ENCODE measurements at regions not wholly inside any gene's neighbourhood (a gene's known extent, or its start where the extent isn't known, plus 50 kb on each side); places are given as distances from the start of the nearest gene placed in this dataset.

- Histone ChIP-seq H3K79me2 (ENCODE audit: low read length) (no peaks in the 10 kb centered on the region), H4K20me1 (ENCODE audit: low read length) (no peaks in the 10 kb centered on the region), H3K4me1 (ENCODE audit: insufficient read depth, low read length) (peaks cover 8% of the 10 kb centered on the region; the same call in 1 of the 2 replicates), H3K27ac (ENCODE audit: low read length) (no peak overlapping the region), H3K36me3 (ENCODE audit: low read depth, low read length) (no peaks in the 10 kb centered on the region), H3K4me2 (ENCODE audit: low read length) (peak overlapping the region; percentile 16; the same call in 1 of the 2 replicates), H3K9me2 (replicated peaks; ENCODE audit: low read length) (no peaks in the 10 kb centered on the region), H3F3A (ENCODE audit: low read length, unreplicated experiment) (no peaks in the 10 kb centered on the region), H3K9ac (ENCODE audit: low read length) (no peak overlapping the region), H3K4me3 (ENCODE audit: low read length) (no peak overlapping the region), H2AFZ (ENCODE audit: low read length) (no peak overlapping the region), H3K27me3 (ENCODE audit: low read length) (no peaks in the 10 kb centered on the region), H3K9me3 (ENCODE audit: low read length) (0 out of 2 replicates have a peak, but pooled peaks cover 4% of the 10 kb centered on the region)
- ChIA-PET POLR2A (ENCODE audit: unreplicated experiment) (no interaction called here), CTCF (no interaction called here)
- DNase-seq (peak; percentile 44), ATAC-seq (no peak)
- no TSS peak for BruUV-seq (replicated peaks)
- TF ChIP-seq EZH2phosphoT487 (IDR thresholded peaks at IDR 0.05; ENCODE audit: borderline replicate concordance, low read length) (no peak), EZH2 (IDR thresholded peaks at IDR 0.05; ENCODE audit: low read length, unreplicated experiment) (no peak), CTCF (conservative IDR thresholded peaks at IDR 0.05; ENCODE audit: low read depth, low read length) (no peak)
- intact Hi-C loops (cut with micrococcal nuclease) = no loop called here
Measured at GRCh38 chr11:80284946-80285785, 844.3 kb upstream of the TENM4 start.

GRCh38 chr11:80282643-80283042, 841.8 kb upstream of the TENM4 start:
- TF ChIP-seq EZH2phosphoT487 (IDR thresholded peaks at IDR 0.05; ENCODE audit: borderline replicate concordance, low read length) = no peak
- TF ChIP-seq EZH2 (IDR thresholded peaks at IDR 0.05; ENCODE audit: low read length, unreplicated experiment) = no peak
- no peak for TF ChIP-seq CTCF (conservative IDR thresholded peaks at IDR 0.05; ENCODE audit: low read depth, low read length)
- BruUV-seq (replicated peaks) = no TSS peak
- H3K27me3 ChIP-seq (ENCODE audit: low read length) = no peaks in the 10 kb centered on the region
- peaks cover 8% of the 10 kb centered on the region; the same call in 1 of the 2 replicates for H3K4me1 ChIP-seq (ENCODE audit: insufficient read depth, low read length)
- CTCF ChIA-PET = no interaction called here
- H3K9me3 ChIP-seq (ENCODE audit: low read length) = 0 out of 2 replicates have a peak, but pooled peaks cover 4% of the 10 kb centered on the region
- no peak overlapping the region for H2AFZ ChIP-seq (ENCODE audit: low read length)
- DNase-seq = no peak
- H3K27ac ChIP-seq (ENCODE audit: low read length) = no peak overlapping the region
- no peak for ATAC-seq
- no peaks in the 10 kb centered on the region for H3K36me3 ChIP-seq (ENCODE audit: low read depth, low read length)
- no peaks in the 10 kb centered on the region for H3F3A ChIP-seq (ENCODE audit: low read length, unreplicated experiment)
- no peaks in the 10 kb centered on the region for H3K79me2 ChIP-seq (ENCODE audit: low read length)
- no peak overlapping the region for H3K9ac ChIP-seq (ENCODE audit: low read length)
- H4K20me1 ChIP-seq (ENCODE audit: low read length) = no peaks in the 10 kb centered on the region
- POLR2A ChIA-PET (ENCODE audit: unreplicated experiment) = no interaction called here
- H3K4me2 ChIP-seq (ENCODE audit: low read length) = no peak overlapping the region
- no peaks in the 10 kb centered on the region for H3K9me2 ChIP-seq (replicated peaks; ENCODE audit: low read length)
- no peak overlapping the region for H3K4me3 ChIP-seq (ENCODE audit: low read length)
- intact Hi-C loops (cut with micrococcal nuclease) = no loop called here

- H3K9me3 ChIP-seq (ENCODE audit: low read length) = 0 out of 2 replicates have a peak, but pooled peaks cover 4% of the 10 kb centered on the region
- BruUV-seq (replicated peaks) = no TSS peak
- TF ChIP-seq EZH2phosphoT487 (IDR thresholded peaks at IDR 0.05; ENCODE audit: borderline replicate concordance, low read length) (no peak), EZH2 (IDR thresholded peaks at IDR 0.05; ENCODE audit: low read length, unreplicated experiment) (no peak), CTCF (conservative IDR thresholded peaks at IDR 0.05; ENCODE audit: low read depth, low read length) (no peak)
- DNase-seq (peak; percentile 72), ATAC-seq (no peak)
- H3K27ac ChIP-seq (ENCODE audit: low read length) = no peak overlapping the region
- ChIA-PET POLR2A (ENCODE audit: unreplicated experiment) (no interaction called here), CTCF (no interaction called here)
- H3K4me3 ChIP-seq (ENCODE audit: low read length) = no peak overlapping the region
- no peaks in the 10 kb centered on the region for H3K27me3 ChIP-seq (ENCODE audit: low read length)
- H4K20me1 ChIP-seq (ENCODE audit: low read length) = no peaks in the 10 kb centered on the region
- no peaks in the 10 kb centered on the region for H3K36me3 ChIP-seq (ENCODE audit: low read depth, low read length)
- no peaks in the 10 kb centered on the region for H3F3A ChIP-seq (ENCODE audit: low read length, unreplicated experiment)
- no peak overlapping the region for H3K9ac ChIP-seq (ENCODE audit: low read length)
- intact Hi-C loops (cut with micrococcal nuclease) = no loop called here
- H2AFZ ChIP-seq (ENCODE audit: low read length) = no peak overlapping the region
- H3K9me2 ChIP-seq (replicated peaks; ENCODE audit: low read length) = no peaks in the 10 kb centered on the region
- no peak overlapping the region for H3K4me2 ChIP-seq (ENCODE audit: low read length)
- no peaks in the 10 kb centered on the region for H3K79me2 ChIP-seq (ENCODE audit: low read length)
- peaks cover 8% of the 10 kb centered on the region; the same call in 1 of the 2 replicates for H3K4me1 ChIP-seq (ENCODE audit: insufficient read depth, low read length)
Measured at GRCh38 chr11:80281194-80281593, 840.4 kb upstream of the TENM4 start.

Data from PC-3 (cell line).